ENCODE measurements at regions not wholly inside any gene's neighbourhood (a gene's known extent, or its start where the extent isn't known, plus 50 kb on each side); places are given as distances from the start of the nearest gene placed in this dataset.

DNA sequence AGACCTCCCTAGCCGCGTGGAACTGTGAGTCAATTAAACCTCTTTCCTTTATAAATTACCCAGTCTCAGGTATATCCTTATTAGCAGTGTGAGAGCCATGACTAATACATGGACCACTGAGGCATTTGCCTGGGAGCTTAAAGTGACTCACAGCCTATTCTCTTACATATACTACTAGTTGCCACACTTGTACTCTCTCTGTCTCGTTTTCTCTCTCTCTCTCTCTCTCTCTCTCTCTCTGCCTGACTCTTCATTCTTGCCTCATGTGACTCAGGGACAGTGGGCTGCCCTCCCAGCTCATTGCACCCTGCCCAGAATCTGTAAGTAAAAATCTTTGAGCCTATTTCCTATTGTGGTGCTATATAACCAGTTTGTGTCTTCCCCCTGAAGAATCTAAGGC is 238.5 kb upstream of the MAGI2 start:
- H3K4me3 ChIP-seq (ENCODE audit: control insufficient read depth in 1 of 7, extremely low read depth in 1 of 7, insufficient read depth in 4 of 7, low read depth in 2 of 7, low read length in 6 of 7): no peak overlapping the region
- ChIA-PET POLR2A (no interaction called here), CTCF (no interaction called here)
- no peaks in the 10 kb centered on the region for H3K4me1 ChIP-seq (ENCODE audit: control extremely low read depth in 1 of 4, control insufficient read depth in 4 of 4, insufficient read depth in 4 of 4, low read length in 3 of 4)
- DNase-seq: no peak
- no peak overlapping the region for H3K27ac ChIP-seq (ENCODE audit: insufficient read depth in 1 of 2, low read depth in 1 of 2, low read length in 2 of 2, poor library complexity in 1 of 2, severe bottlenecking in 2 of 2)
- H3K36me3 ChIP-seq (ENCODE audit: control insufficient read depth in 4 of 4, insufficient read depth in 4 of 4, low read length in 3 of 4): no peaks in the 10 kb centered on the region
- no peaks in the 10 kb centered on the region for H3K9me3 ChIP-seq (ENCODE audit: control extremely low read depth in 1 of 5, control insufficient read depth in 4 of 5, insufficient read depth in 2 of 5, low read depth in 1 of 5, low read length in 4 of 5)
- 100% methylated on average over 1 of the region's 3 CpGs for WGBS (ENCODE audit: insufficient coverage)
- no peaks in the 10 kb centered on the region for H3K27me3 ChIP-seq (replicated peaks in 2 of 5; ENCODE audit: control insufficient read depth in 4 of 5, insufficient read depth in 5 of 5, low read length in 4 of 5)

DNA sequence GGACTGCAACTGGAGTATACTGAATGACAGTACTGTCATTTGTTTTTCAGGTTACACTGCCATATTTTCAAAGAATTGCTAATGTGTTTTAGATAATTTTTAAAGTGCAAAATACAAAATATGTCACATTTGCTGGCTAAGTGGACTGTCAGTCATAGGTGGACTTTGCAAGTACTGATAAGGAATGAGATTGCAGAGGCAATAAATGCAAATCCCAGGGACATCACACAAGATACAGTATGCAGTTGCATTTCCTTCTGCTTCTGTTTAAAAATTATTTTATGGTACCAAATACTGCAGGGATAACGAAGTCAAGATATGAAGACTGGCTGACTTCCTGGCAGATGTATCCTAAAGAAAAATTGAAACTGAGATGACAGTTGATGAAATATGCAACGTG is 237.6 kb upstream of the MAGI2 start:
- Histone ChIP-seq H3K4me1 (ENCODE audit: control extremely low read depth in 1 of 4, control insufficient read depth in 4 of 4, insufficient read depth in 4 of 4, low read length in 3 of 4) (no peaks in the 10 kb centered on the region), H3K4me3 (ENCODE audit: control insufficient read depth in 1 of 7, extremely low read depth in 1 of 7, insufficient read depth in 4 of 7, low read depth in 2 of 7, low read length in 6 of 7) (no peak overlapping the region), H3K27me3 (replicated peaks in 2 of 5; ENCODE audit: control insufficient read depth in 4 of 5, insufficient read depth in 5 of 5, low read length in 4 of 5) (no peaks in the 10 kb centered on the region), H3K27ac (ENCODE audit: insufficient read depth in 1 of 2, low read depth in 1 of 2, low read length in 2 of 2, poor library complexity in 1 of 2, severe bottlenecking in 2 of 2) (no peak overlapping the region), H3K36me3 (ENCODE audit: control insufficient read depth in 4 of 4, insufficient read depth in 4 of 4, low read length in 3 of 4) (no peaks in the 10 kb centered on the region), H3K9me3 (ENCODE audit: control extremely low read depth in 1 of 5, control insufficient read depth in 4 of 5, insufficient read depth in 2 of 5, low read depth in 1 of 5, low read length in 4 of 5) (no peaks in the 10 kb centered on the region)
- DNase-seq: no peak
- POLR2A ChIA-PET: no interaction called here
- CTCF ChIA-PET: no interaction called here
- 80% methylated on average over 1 of the region's 2 CpGs for WGBS (ENCODE audit: insufficient coverage)

- no peak overlapping the region for H3K4me3 ChIP-seq (ENCODE audit: control insufficient read depth in 1 of 7, extremely low read depth in 1 of 7, insufficient read depth in 4 of 7, low read depth in 2 of 7, low read length in 6 of 7)
- ChIA-PET POLR2A (no interaction called here), CTCF (no interaction called here)
Observed at GRCh38 chr7:79684384-79684783, 230.9 kb upstream of the MAGI2 start.

GRCh38 chr7:79683916-79684315 is 230.4 kb upstream of the MAGI2 start:
- POLR2A ChIA-PET: no interaction called here

More at GRCh38 chr7:79684384-79684783, 230.9 kb upstream of the MAGI2 start:
- no peaks in the 10 kb centered on the region for H3K27me3 ChIP-seq (replicated peaks in 2 of 5; ENCODE audit: control insufficient read depth in 4 of 5, insufficient read depth in 5 of 5, low read length in 4 of 5)
- no peaks in the 10 kb centered on the region for H3K4me1 ChIP-seq (ENCODE audit: control extremely low read depth in 1 of 4, control insufficient read depth in 4 of 4, insufficient read depth in 4 of 4, low read length in 3 of 4)
- no peaks in the 10 kb centered on the region for H3K9me3 ChIP-seq (ENCODE audit: control extremely low read depth in 1 of 5, control insufficient read depth in 4 of 5, insufficient read depth in 2 of 5, low read depth in 1 of 5, low read length in 4 of 5)
- no peaks in the 10 kb centered on the region for H3K36me3 ChIP-seq (ENCODE audit: control insufficient read depth in 4 of 4, insufficient read depth in 4 of 4, low read length in 3 of 4)
- no peak overlapping the region for H3K27ac ChIP-seq (ENCODE audit: insufficient read depth in 1 of 2, low read depth in 1 of 2, low read length in 2 of 2, poor library complexity in 1 of 2, severe bottlenecking in 2 of 2)
- WGBS (ENCODE audit: insufficient coverage): no CpG with 5 or more reads among the region's 2 CpGs
- no peak for DNase-seq

GRCh38 chr7:79683185-79683890 is 229.9 kb upstream of the MAGI2 start:
- H3K36me3 ChIP-seq (ENCODE audit: control insufficient read depth in 4 of 4, insufficient read depth in 4 of 4, low read length in 3 of 4): no peaks in the 10 kb centered on the region
- ChIA-PET CTCF (no interaction called here), POLR2A (no interaction called here)
- H3K27ac ChIP-seq (ENCODE audit: insufficient read depth in 1 of 2, low read depth in 1 of 2, low read length in 2 of 2, poor library complexity in 1 of 2, severe bottlenecking in 2 of 2): no peak overlapping the region
- DNase-seq: no peak
- no peaks in the 10 kb centered on the region for H3K4me1 ChIP-seq (ENCODE audit: control extremely low read depth in 1 of 4, control insufficient read depth in 4 of 4, insufficient read depth in 4 of 4, low read length in 3 of 4)
- H3K9me3 ChIP-seq (ENCODE audit: control extremely low read depth in 1 of 5, control insufficient read depth in 4 of 5, insufficient read depth in 2 of 5, low read depth in 1 of 5, low read length in 4 of 5): no peaks in the 10 kb centered on the region
- H3K27me3 ChIP-seq (replicated peaks in 2 of 5; ENCODE audit: control insufficient read depth in 4 of 5, insufficient read depth in 5 of 5, low read length in 4 of 5): no peaks in the 10 kb centered on the region
- no peak overlapping the region for H3K4me3 ChIP-seq (ENCODE audit: control insufficient read depth in 1 of 7, extremely low read depth in 1 of 7, insufficient read depth in 4 of 7, low read depth in 2 of 7, low read length in 6 of 7)
- 100% methylated on average over 1 of the region's 3 CpGs for WGBS (ENCODE audit: insufficient coverage)

More at GRCh38 chr7:79683916-79684315, 230.4 kb upstream of the MAGI2 start:
- DNase-seq: no peak
- Histone ChIP-seq H3K27me3 (replicated peaks in 2 of 5; ENCODE audit: control insufficient read depth in 4 of 5, insufficient read depth in 5 of 5, low read length in 4 of 5) (no peaks in the 10 kb centered on the region), H3K4me1 (ENCODE audit: control extremely low read depth in 1 of 4, control insufficient read depth in 4 of 4, insufficient read depth in 4 of 4, low read length in 3 of 4) (no peaks in the 10 kb centered on the region), H3K4me3 (ENCODE audit: control insufficient read depth in 1 of 7, extremely low read depth in 1 of 7, insufficient read depth in 4 of 7, low read depth in 2 of 7, low read length in 6 of 7) (no peak overlapping the region), H3K9me3 (ENCODE audit: control extremely low read depth in 1 of 5, control insufficient read depth in 4 of 5, insufficient read depth in 2 of 5, low read depth in 1 of 5, low read length in 4 of 5) (no peaks in the 10 kb centered on the region), H3K27ac (ENCODE audit: insufficient read depth in 1 of 2, low read depth in 1 of 2, low read length in 2 of 2, poor library complexity in 1 of 2, severe bottlenecking in 2 of 2) (no peak overlapping the region), H3K36me3 (ENCODE audit: control insufficient read depth in 4 of 4, insufficient read depth in 4 of 4, low read length in 3 of 4) (no peaks in the 10 kb centered on the region)
- CTCF ChIA-PET: no interaction called here
- WGBS (ENCODE audit: insufficient coverage): no CpG with 5 or more reads among the region's 1 CpG

- Histone ChIP-seq H3K4me1 (ENCODE audit: control extremely low read depth in 1 of 4, control insufficient read depth in 4 of 4, insufficient read depth in 4 of 4, low read length in 3 of 4) (no peaks in the 10 kb centered on the region), H3K27ac (ENCODE audit: insufficient read depth in 1 of 2, low read depth in 1 of 2, low read length in 2 of 2, poor library complexity in 1 of 2, severe bottlenecking in 2 of 2) (no peak overlapping the region), H3K9me3 (ENCODE audit: control extremely low read depth in 1 of 5, control insufficient read depth in 4 of 5, insufficient read depth in 2 of 5, low read depth in 1 of 5, low read length in 4 of 5) (no peaks in the 10 kb centered on the region), H3K36me3 (ENCODE audit: control insufficient read depth in 4 of 4, insufficient read depth in 4 of 4, low read length in 3 of 4) (no peaks in the 10 kb centered on the region), H3K27me3 (replicated peaks in 2 of 5; ENCODE audit: control insufficient read depth in 4 of 5, insufficient read depth in 5 of 5, low read length in 4 of 5) (no peaks in the 10 kb centered on the region), H3K4me3 (ENCODE audit: control insufficient read depth in 1 of 7, extremely low read depth in 1 of 7, insufficient read depth in 4 of 7, low read depth in 2 of 7, low read length in 6 of 7) (no peak overlapping the region)
- 100% methylated on average over 5 of the region's 8 CpGs for WGBS (ENCODE audit: insufficient coverage)
- CTCF ChIA-PET: no interaction called here
- POLR2A ChIA-PET: no interaction called here
- DNase-seq: no peak
Observed at GRCh38 chr7:79681454-79681853, 228.0 kb upstream of the MAGI2 start.

DNA sequence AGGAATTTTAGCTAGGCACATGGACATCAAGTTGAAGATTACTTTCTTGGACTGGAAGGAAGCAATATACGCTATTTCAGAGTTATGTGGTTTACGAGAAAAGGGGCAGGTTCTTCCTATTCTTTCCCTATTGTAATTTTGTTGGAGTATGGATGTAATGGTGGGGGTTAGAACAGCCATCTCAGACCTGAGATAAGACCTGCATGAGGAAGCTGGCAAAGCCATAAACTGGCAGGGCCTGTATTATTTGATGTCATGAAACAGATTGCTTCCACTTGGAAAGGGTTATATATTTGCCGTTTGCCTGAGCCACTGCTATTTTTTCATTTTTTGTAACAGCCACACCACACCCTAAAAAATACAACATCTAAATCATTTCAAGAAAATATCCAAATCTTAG is 220.5 kb upstream of the MAGI2 start:
- POLR2A ChIA-PET: no interaction called here
- Histone ChIP-seq H3K27ac (ENCODE audit: insufficient read depth in 1 of 2, low read depth in 1 of 2, low read length in 2 of 2, poor library complexity in 1 of 2, severe bottlenecking in 2 of 2) (no peak overlapping the region), H3K4me3 (ENCODE audit: control insufficient read depth in 1 of 7, extremely low read depth in 1 of 7, insufficient read depth in 4 of 7, low read depth in 2 of 7, low read length in 6 of 7) (no peak overlapping the region), H3K36me3 (ENCODE audit: control insufficient read depth in 4 of 4, insufficient read depth in 4 of 4, low read length in 3 of 4) (no peaks in the 10 kb centered on the region), H3K9me3 (ENCODE audit: control extremely low read depth in 1 of 5, control insufficient read depth in 4 of 5, insufficient read depth in 2 of 5, low read depth in 1 of 5, low read length in 4 of 5) (no peaks in the 10 kb centered on the region), H3K27me3 (replicated peaks in 2 of 5; ENCODE audit: control insufficient read depth in 4 of 5, insufficient read depth in 5 of 5, low read length in 4 of 5) (no peaks in the 10 kb centered on the region), H3K4me1 (ENCODE audit: control extremely low read depth in 1 of 4, control insufficient read depth in 4 of 4, insufficient read depth in 4 of 4, low read length in 3 of 4) (no peaks in the 10 kb centered on the region)
- no peak for DNase-seq
- CTCF ChIA-PET: no interaction called here
- WGBS (ENCODE audit: insufficient coverage): 94% methylated on average over 2 of the region's 3 CpGs

Measured in common myeloid progenitor, CD34-positive (primary cell).